ENCODE measurements at regions not wholly inside any gene's neighbourhood (a gene's known extent, or its start where the extent isn't known, plus 50 kb on each side); places are given as distances from the start of the nearest gene placed in this dataset.

- no peak overlapping the region for H3K4me3 ChIP-seq
- no peaks in the 10 kb centered on the region for H3K9me3 ChIP-seq (replicated peaks in 1 of 3)
- DNase-seq, result no peak
- WGBS, 4 donors, result 34 to 64% (median 42%) methylated on average over 2 of the region's 2 CpGs
- H3K27me3 ChIP-seq, result no peaks in the 10 kb centered on the region
- no peaks in the 10 kb centered on the region for H3K36me3 ChIP-seq (replicated peaks in 1 of 2)
- intact Hi-C loops (cut with DNase I), result no loop called here
- H3K4me1 ChIP-seq (replicated peaks in 1 of 2), result no peaks in the 10 kb centered on the region
- H3K27ac ChIP-seq, result no peak overlapping the region
- TF ChIP-seq POLR2A (IDR thresholded peaks at IDR 0.05) (no peak), CTCF (IDR thresholded peaks at IDR 0.05) (no peak)
Measured at GRCh38 chr15:46580487-46580886, 945.7 kb downstream of the SQOR start.

GRCh38 chr15:46580924-46581323 is 946.1 kb downstream of the SQOR start:
- Histone ChIP-seq H3K4me3 (no peak overlapping the region), H3K27ac (no peak overlapping the region), H3K4me1 (replicated peaks in 1 of 2) (no peaks in the 10 kb centered on the region), H3K36me3 (replicated peaks in 1 of 2) (no peaks in the 10 kb centered on the region), H3K27me3 (no peaks in the 10 kb centered on the region), H3K9me3 (replicated peaks in 1 of 3) (no peaks in the 10 kb centered on the region)
- WGBS, 4 donors, result 53 to 66% (median 64%) methylated on average over 2 of the region's 2 CpGs
- TF ChIP-seq POLR2A (IDR thresholded peaks at IDR 0.05), result no peak
- TF ChIP-seq CTCF (IDR thresholded peaks at IDR 0.05), result no peak
- DNase-seq, result no peak
- intact Hi-C loops (cut with DNase I), result no loop called here

GRCh38 chr15:46589088-46589487 is 954.3 kb downstream of the SQOR start:
- Histone ChIP-seq H3K27me3 (no peaks in the 10 kb centered on the region), H3K9me3 (replicated peaks in 1 of 3) (no peaks in the 10 kb centered on the region), H3K4me1 (replicated peaks in 1 of 2) (no peaks in the 10 kb centered on the region), H3K4me3 (no peak overlapping the region), H3K36me3 (replicated peaks in 1 of 2) (no peaks in the 10 kb centered on the region), H3K27ac (no peak overlapping the region)
- TF ChIP-seq CTCF (IDR thresholded peaks at IDR 0.05), result no peak
- TF ChIP-seq POLR2A (IDR thresholded peaks at IDR 0.05), result no peak
- intact Hi-C loops (cut with DNase I), result no loop called here
- 71 to 88% (median 82%) methylated on average over 4 of the region's 4 CpGs for WGBS, 4 donors
- DNase-seq, result no peak

- Histone ChIP-seq H3K27ac (no peak overlapping the region), H3K27me3 (no peaks in the 10 kb centered on the region), H3K4me3 (no peak overlapping the region), H3K9me3 (replicated peaks in 1 of 3) (no peaks in the 10 kb centered on the region), H3K4me1 (replicated peaks in 1 of 2) (no peaks in the 10 kb centered on the region), H3K36me3 (replicated peaks in 1 of 2) (no peaks in the 10 kb centered on the region)
- WGBS, 4 donors, result 47 to 69% (median 57%) methylated on average over 4 of the region's 4 CpGs
- TF ChIP-seq CTCF (IDR thresholded peaks at IDR 0.05) (no peak), POLR2A (IDR thresholded peaks at IDR 0.05) (no peak)
- intact Hi-C loops (cut with DNase I), result no loop called here
- no peak for DNase-seq
Measured at GRCh38 chr15:46591462-46591861, 956.6 kb downstream of the SQOR start.

All from adrenal gland (tissue), 9 donors.